ENCODE measurements at regions not wholly inside any gene's neighbourhood (a gene's known extent, or its start where the extent isn't known, plus 50 kb on each side); places are given as distances from the start of the nearest gene placed in this dataset.

DNA sequence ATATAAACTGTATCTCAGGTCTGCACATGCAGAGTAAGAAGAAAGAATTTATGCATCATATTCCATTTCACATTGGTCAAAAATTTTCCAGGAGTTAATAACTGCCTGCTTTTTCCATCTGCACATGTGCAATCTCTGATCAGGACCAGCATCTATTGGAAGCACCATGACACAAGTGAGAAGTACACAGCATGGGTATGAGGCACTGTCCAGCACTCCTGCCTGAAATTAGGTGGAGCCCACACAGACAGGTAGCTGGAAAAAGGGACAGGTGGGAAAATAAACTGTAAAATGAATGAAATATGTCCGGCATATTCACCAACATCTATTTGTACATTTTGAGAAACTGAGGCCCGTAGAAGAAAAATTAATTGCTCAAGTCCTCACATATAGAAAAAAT is 609.2 kb upstream of the NXPH2 start:
- TF ChIP-seq, protein P1, sequence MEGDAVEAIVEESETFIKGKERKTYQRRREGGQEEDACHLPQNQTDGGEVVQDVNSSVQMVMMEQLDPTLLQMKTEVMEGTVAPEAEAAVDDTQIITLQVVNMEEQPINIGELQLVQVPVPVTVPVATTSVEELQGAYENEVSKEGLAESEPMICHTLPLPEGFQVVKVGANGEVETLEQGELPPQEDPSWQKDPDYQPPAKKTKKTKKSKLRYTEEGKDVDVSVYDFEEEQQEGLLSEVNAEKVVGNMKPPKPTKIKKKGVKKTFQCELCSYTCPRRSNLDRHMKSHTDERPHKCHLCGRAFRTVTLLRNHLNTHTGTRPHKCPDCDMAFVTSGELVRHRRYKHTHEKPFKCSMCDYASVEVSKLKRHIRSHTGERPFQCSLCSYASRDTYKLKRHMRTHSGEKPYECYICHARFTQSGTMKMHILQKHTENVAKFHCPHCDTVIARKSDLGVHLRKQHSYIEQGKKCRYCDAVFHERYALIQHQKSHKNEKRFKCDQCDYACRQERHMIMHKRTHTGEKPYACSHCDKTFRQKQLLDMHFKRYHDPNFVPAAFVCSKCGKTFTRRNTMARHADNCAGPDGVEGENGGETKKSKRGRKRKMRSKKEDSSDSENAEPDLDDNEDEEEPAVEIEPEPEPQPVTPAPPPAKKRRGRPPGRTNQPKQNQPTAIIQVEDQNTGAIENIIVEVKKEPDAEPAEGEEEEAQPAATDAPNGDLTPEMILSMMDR (IDR thresholded peaks at IDR 0.05) = no peak
- TF ChIP-seq POLR2A (IDR thresholded peaks at IDR 0.05) = no peak

All from testis (tissue), 2 donors.